AG09319 (cell line): ENCODE measurements at regions not wholly inside any gene's neighbourhood (a gene's known extent, or its start where the extent isn't known, plus 50 kb on each side); places are given as distances from the start of the nearest gene placed in this dataset.

ENCODE experiments used
- DNase-seq: peaks from one replicate; pipeline ENCODE4 v3.0.0-alpha.2; 2010; ENCODE audit warnings: low read depth; ENCODE audit errors: extremely low read depth
- CTCF ChIP-seq: IDR thresholded peaks from 2 replicates; pipeline ENCODE4 v1.5.1; 2011; ENCODE audit warnings: low read depth, mild to moderate bottlenecking, inconsistent platforms, low read length, moderate library complexity

- no peak for TF ChIP-seq CTCF
- no peak for DNase-seq
These were observed 113.8 kb upstream of the ARMC2 start for GRCh38 chr6:108734271-108734922.

- TF ChIP-seq CTCF: no peak
- DNase-seq: no peak
These were observed 112.8 kb upstream of the ARMC2 start for GRCh38 chr6:108735310-108736001.

GRCh38 chr6:108736002-108736361, 112.2 kb upstream of the ARMC2 start:
- TF ChIP-seq CTCF: no peak
- no peak for DNase-seq

GRCh38 chr6:108736832-108737231, 111.4 kb upstream of the ARMC2 start:
- DNase-seq: no peak
- TF ChIP-seq CTCF: no peak

GRCh38 chr6:108737594-108738546, 110.4 kb upstream of the ARMC2 start:
- DNase-seq: peak; percentile 90
- no peak for TF ChIP-seq CTCF

GRCh38 chr6:108738684-108739416, 109.4 kb upstream of the ARMC2 start:
- DNase-seq: no peak
- no peak for TF ChIP-seq CTCF
